ENCODE measurements at regions not wholly inside any gene's neighbourhood (a gene's known extent, or its start where the extent isn't known, plus 50 kb on each side); places are given as distances from the start of the nearest gene placed in this dataset.
A peak's percentile ranks its signal among the peaks of the same experiment; 100 is the strongest.
"Not testable (repeated sequence)": the region's sequence is repeated elsewhere in the genome, so short reads cannot be mapped to it uniquely, and the experiment has no call there.

- DNase-seq (no peak), ATAC-seq (no peak)
- no peaks in the 10 kb centered on the region for H3K27me3 ChIP-seq
- no peak overlapping the region for H3K27ac ChIP-seq
- no peak for TF ChIP-seq CTCF (IDR thresholded peaks at IDR 0.05)
- H3K4me1 ChIP-seq = no peaks in the 10 kb centered on the region
- H3K4me3 ChIP-seq = no peak overlapping the region
- peaks cover 0 to 13% of the 10 kb centered on the region in 2 donors for H3K9me3 ChIP-seq
- intact Hi-C loops (cut with DNase I) = no loop called here
- no peaks in the 10 kb centered on the region for H3K36me3 ChIP-seq
Measured at GRCh38 chr12:83265808-83266207, 579.1 kb downstream of the TMTC2 start.

DNA sequence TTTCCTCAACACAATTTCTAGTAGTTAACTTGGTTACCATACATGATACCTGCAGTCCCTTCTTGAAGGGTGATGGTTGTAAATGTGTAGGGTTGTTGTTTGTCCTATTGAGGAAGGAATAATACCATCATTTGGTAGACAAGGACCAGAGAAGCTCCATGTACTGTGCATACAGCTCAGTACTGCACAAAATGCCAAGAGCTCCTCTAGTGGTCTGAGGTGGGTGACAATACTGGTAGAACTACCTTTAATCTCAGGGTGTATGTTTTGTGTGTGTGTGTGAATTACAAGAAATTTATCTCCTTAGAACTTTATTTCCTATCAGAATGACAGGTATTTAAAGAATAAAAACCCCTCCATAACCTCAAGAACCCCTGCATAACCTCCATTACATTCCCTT lies 575.3 kb downstream of the TMTC2 start:
- Histone ChIP-seq H3K9me3 (no peaks in the 10 kb centered on the region), H3K4me1 (no peaks in the 10 kb centered on the region), H3K4me3 (no peak overlapping the region), H3K36me3 (no peaks in the 10 kb centered on the region), H3K27me3 (no peaks in the 10 kb centered on the region), H3K27ac (no peak overlapping the region)
- ATAC-seq (no peak), DNase-seq (no peak)
- intact Hi-C loops (cut with DNase I) = no loop called here
- TF ChIP-seq CTCF (IDR thresholded peaks at IDR 0.05) = no peak

DNA sequence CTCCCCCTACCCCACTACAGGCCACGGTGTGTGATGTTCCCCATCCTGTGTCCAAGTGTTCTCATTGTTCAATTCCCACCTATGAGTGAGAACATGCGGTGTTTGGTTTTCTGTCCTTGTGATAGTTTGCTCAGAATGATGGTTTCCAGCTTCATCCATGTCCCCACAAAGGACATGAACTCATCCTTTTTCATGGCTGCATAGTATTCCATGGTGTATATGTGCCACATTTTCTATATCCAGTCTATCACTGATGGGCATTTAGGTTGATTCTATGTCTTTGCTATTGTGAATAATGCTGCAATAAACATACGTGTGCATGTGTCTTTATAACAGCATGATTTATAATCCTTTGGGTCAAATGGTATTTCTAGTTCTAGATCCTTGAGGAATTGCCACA lies 573.4 kb downstream of the TMTC2 start:
- ATAC-seq; H3K9me3 ChIP-seq; DNase-seq; H3K4me1 ChIP-seq; H3K27me3 ChIP-seq; H3K27ac ChIP-seq; H3K4me3 ChIP-seq; intact Hi-C loops (cut with DNase I); H3K36me3 ChIP-seq: not testable (repeated sequence)

DNA sequence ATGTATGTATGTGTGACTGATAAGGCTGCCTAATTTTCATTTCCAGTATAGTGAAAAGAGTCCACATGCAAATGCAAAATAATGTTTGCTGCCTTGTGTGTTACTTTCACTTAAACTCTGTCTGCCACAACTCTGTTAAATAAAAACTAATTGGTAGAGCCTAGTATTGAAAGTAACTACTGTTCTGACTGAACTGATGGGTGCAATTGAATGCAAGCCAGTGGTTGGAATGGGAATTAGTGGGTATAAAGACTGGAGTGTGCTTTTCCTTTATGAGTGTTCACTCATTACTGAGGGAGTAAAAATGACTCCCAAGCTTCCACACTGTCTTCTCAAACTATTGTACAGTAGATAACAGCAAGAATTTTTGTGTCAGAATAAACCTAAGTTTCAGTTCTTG lies 571.0 kb downstream of the TMTC2 start:
- Histone ChIP-seq H3K4me3 (no peak overlapping the region), H3K36me3 (no peaks in the 10 kb centered on the region), H3K4me1 (no peaks in the 10 kb centered on the region), H3K9me3 (peaks cover 0 to 3% of the 10 kb centered on the region in 2 donors), H3K27ac (no peak overlapping the region), H3K27me3 (no peaks in the 10 kb centered on the region)
- no peak for ATAC-seq
- intact Hi-C loops (cut with DNase I) = no loop called here
- DNase-seq = no peak
- no peak for TF ChIP-seq CTCF (IDR thresholded peaks at IDR 0.05)

DNA sequence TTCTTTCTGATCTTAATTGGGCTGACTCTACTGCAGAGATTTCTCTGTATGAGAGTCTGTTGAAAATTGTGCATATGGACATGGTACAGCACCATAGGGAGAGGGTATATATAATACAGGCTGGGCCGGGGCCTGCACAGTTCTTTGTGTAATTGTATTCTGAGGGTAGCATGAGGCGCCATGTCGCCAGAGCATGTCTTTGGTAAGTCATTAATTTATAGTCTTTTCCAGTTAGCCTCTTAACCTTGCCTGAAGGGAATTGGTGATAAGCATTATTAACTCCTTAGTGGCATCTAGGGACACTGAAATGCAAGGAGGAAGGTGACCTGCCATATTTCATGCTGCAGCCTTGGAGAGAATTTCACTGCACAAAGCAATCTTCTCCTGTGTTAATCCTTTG lies 569.9 kb downstream of the TMTC2 start:
- Histone ChIP-seq H3K36me3 (no peaks in the 10 kb centered on the region), H3K4me3 (no peak overlapping the region), H3K27ac (no peak overlapping the region), H3K4me1 (no peaks in the 10 kb centered on the region), H3K9me3 (peaks cover 0 to 5% of the 10 kb centered on the region in 2 donors), H3K27me3 (no peaks in the 10 kb centered on the region)
- DNase-seq (peak in 1 of 4 donors; percentile 6), ATAC-seq (no peak)
- intact Hi-C loops (cut with DNase I) = no loop called here
- no peak for TF ChIP-seq CTCF (IDR thresholded peaks at IDR 0.05)

GRCh38 chr12:83250866-83251265 lies 564.2 kb downstream of the TMTC2 start:
- TF ChIP-seq CTCF (IDR thresholded peaks at IDR 0.05) = no peak
- no peak for DNase-seq
- intact Hi-C loops (cut with DNase I) = no loop called here

More at GRCh38 chr12:83250866-83251265, 564.2 kb downstream of the TMTC2 start:
- no peaks in the 10 kb centered on the region for H3K36me3 ChIP-seq
- no peaks in the 10 kb centered on the region for H3K4me1 ChIP-seq
- no peaks in the 10 kb centered on the region for H3K27me3 ChIP-seq
- no peak overlapping the region for H3K4me3 ChIP-seq
- H3K9me3 ChIP-seq = peaks cover 0 to 3% of the 10 kb centered on the region in 2 donors
- ATAC-seq = no peak
- no peak overlapping the region for H3K27ac ChIP-seq
